GM21528 (cell line): ENCODE measurements at regions not wholly inside any gene's neighbourhood (a gene's known extent, or its start where the extent isn't known, plus 50 kb on each side); places are given as distances from the start of the nearest gene placed in this dataset.
"Not testable (repeated sequence)": the region's sequence is repeated elsewhere in the genome, so short reads cannot be mapped to it uniquely, and the experiment has no call there.

Experiments used
- ATAC-seq: cut with Tn5 transposase; IDR thresholded peaks from one replicate; pipeline ENCODE4 v1.9.1; 2021; ENCODE audit warnings: mild to moderate bottlenecking, moderate library complexity; ENCODE audit not compliant: unreplicated experiment, low FRiP score

GRCh38 chr6:4677751-4678065 lies 98.5 kb upstream of the CDYL start:
- ATAC-seq, result no peak

GRCh38 chr6:4677011-4677750 lies 99.0 kb upstream of the CDYL start:
- no peak for ATAC-seq

GRCh38 chr6:4676016-4676415 lies 100.2 kb upstream of the CDYL start:
- ATAC-seq, result no peak

GRCh38 chr6:4675121-4675520 lies 101.1 kb upstream of the CDYL start:
- ATAC-seq, result no peak

GRCh38 chr6:4673861-4674260 lies 102.3 kb upstream of the CDYL start:
- no peak for ATAC-seq

GRCh38 chr6:4672772-4673171 lies 103.4 kb upstream of the CDYL start:
- ATAC-seq, result no peak

DNA sequence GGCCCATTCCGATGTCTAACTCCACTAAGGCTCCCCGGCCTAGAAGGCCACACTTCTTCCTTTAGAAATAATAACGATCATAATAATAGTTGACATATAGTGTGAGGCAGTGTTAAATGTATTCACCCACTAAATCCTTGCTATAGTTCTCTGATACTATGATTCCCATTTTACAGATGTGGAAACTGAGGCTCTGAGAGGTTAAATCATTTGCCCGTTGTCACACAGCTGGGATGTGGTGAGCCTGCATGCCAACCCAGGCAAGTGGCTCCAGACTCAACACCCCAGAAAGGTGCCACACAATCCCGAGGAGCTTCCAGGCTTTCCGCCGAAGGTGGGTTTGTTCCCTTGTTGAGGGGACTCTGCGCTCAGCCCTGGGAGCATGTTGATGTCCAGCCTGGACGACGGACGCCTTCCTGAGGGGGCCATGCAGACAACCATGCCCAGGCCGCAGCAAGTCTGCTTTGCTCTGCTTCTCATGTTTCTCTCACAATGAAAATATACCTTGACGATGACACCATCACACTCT lies 104.6 kb upstream of the CDYL start:
- no peak for ATAC-seq

GRCh38 chr6:4670824-4671409 lies 105.3 kb upstream of the CDYL start:
- ATAC-seq, result no peak

DNA sequence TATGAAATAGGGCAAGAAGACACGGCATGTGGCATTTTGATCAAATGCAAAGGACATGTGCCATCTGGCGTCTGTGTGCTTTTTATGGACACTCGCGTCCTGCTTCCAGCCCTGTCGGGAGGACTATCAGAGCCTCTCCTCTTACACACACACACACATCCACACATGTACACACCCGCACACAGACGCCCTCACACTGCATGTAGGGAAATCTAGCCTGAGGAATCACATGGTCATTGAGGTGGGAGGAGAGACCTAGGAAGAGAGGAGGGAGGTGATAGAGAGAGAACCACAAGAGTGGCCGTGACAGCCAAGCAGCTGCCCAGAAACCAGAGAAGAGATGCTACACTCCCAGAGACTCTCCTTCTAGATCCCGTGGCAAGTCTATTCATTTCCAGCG lies 105.9 kb upstream of the CDYL start:
- no peak for ATAC-seq

DNA sequence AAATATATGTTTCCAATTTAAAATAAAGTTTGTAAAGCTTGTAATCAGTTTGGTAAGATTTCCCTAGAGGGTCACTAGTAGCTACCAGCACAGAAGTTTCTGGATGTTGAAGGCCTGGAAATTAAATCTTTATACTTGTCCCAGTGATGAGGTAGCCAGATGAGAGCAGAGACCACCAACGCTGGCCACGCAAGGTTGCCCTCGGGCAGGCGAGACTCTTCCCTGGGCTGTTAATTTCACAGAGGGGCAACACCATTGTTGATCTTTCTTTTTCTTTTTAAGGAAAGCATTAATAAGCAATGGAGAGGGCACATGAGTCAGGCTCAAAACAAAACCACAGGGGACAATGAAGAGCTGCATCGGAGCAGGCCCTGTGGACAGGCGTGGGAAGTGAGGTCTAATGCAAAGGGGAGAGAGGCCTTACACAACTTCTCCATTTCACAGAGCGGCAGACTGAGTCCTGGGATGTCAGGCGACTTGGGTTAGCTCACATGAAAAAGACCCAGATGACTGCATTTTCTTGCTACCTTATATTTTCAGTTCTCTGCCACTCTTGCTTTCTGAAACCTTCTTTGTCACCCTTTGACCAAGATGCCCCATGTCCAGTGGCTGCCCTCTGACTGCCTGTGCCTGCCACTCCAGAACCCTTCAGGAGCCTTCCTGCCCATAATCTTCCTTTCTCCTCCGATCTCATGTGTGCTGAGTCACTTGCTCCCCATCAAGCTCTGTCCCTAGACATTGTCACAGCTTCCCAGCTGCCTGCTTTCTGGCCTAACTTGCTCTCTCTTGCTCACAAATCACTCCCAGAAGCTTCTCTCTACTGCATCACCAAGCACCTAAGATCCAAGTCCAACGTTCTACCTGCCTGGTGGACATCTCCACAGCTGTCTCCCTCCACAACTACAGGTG lies 107.7 kb upstream of the CDYL start:
- ATAC-seq, result no peak

GRCh38 chr6:4667591-4667990 lies 108.6 kb upstream of the CDYL start:
- ATAC-seq, result no peak

- no peak for ATAC-seq
Measured at GRCh38 chr6:4666886-4667513, 109.2 kb upstream of the CDYL start.

DNA sequence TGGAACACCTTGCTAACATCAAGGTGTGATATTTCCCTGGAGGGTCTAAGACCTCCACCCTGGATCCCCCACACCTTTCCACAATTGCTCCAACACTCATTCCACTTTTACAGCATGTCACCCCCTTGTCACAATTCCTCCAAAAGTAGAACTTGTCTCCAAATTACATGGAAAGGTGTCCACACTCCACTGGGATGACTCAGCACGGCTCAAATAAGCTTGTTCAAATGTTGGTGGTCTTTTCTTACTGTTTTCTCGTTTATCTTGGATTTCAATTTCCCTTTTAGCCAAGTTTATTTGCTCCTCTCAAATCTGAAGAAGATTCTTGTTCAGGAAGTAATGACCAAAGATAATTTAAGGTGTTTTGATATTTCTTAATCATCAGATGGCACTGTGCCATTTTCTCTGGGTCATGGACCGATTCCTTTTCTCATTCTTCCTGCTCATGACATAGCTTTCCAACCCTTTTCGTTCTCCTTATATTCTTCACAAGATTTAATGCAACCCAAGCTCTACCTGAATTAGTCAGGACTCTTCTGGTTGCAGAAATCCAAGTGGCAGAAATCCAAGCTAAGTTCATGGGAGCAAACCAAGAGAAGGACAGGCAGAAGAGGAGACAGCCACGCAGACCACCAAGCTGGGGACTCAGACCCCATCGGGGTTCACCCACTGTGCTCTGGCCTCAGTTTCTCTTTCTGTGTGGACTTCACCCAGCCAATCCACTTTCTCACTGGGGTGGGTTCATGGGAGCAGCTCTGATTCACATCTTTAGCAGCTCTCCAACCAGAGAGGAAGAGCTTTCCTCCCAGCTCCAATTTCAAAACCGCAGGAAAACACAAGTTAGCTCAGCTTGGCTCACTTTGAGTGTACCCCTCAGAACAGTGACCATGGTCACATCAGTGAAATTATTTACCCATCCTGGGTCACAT lies 110.5 kb upstream of the CDYL start:
- ATAC-seq, result no peak

DNA sequence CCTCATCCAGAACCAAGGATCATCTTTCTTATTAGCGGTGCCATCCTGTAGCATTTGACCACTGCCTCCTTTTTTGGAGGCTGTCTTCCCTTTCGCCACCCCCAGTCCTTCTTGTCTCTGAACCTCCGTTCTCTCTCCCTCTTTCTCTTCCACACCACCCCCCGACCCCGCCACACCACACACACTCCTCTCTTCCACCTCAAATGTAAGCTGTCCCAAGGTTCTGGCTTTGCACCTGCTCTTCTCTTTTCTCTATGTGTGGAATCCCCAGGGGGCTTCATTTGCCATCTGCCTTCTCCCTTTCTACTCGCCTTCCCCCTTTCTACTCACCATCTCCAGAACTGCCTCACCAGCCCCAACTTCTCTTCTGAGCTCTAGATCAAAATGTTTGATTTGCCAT lies 111.3 kb upstream of the CDYL start:
- no peak for ATAC-seq

- ATAC-seq, result no peak
Measured at GRCh38 chr6:4664117-4664626, 112.0 kb upstream of the CDYL start.

DNA sequence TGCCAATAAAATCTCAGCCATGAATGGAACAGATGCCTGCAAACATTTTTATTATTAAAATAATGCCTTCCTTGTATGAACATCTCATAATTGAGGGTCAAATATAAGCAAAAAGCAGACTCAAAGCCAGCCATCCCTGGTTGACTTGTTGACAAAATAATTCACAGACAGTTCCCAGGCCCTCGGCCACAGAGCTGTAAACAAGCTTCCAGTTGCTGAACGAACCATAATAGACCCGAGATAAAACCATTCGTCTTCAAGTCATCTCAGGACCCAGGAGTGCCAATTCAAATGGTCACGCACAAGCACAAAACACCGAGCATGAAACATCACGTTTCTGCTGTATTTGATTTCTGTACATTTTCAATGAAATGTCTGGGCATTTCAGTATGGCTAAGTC lies 113.3 kb upstream of the CDYL start:
- ATAC-seq, result no peak

DNA sequence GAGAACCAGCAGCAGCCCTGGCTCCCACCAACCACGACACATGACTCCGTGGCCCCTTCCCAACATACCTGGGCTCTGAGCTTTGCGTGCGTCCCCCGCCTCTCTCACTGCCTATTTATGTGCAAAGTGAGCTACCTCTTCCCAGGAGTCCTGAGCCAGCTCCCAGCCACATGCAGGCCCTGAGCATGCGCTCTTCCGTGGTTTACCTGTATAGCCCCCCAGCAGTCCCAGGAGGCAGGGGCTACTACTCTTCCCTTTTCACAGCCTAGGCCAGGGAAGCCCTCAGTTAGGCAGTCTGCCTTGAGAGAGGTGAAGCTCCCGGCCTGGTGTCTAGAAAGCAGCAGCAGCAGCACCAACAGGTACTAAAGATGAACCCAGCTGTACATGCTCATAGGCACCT lies 114.8 kb upstream of the CDYL start:
- no peak for ATAC-seq

DNA sequence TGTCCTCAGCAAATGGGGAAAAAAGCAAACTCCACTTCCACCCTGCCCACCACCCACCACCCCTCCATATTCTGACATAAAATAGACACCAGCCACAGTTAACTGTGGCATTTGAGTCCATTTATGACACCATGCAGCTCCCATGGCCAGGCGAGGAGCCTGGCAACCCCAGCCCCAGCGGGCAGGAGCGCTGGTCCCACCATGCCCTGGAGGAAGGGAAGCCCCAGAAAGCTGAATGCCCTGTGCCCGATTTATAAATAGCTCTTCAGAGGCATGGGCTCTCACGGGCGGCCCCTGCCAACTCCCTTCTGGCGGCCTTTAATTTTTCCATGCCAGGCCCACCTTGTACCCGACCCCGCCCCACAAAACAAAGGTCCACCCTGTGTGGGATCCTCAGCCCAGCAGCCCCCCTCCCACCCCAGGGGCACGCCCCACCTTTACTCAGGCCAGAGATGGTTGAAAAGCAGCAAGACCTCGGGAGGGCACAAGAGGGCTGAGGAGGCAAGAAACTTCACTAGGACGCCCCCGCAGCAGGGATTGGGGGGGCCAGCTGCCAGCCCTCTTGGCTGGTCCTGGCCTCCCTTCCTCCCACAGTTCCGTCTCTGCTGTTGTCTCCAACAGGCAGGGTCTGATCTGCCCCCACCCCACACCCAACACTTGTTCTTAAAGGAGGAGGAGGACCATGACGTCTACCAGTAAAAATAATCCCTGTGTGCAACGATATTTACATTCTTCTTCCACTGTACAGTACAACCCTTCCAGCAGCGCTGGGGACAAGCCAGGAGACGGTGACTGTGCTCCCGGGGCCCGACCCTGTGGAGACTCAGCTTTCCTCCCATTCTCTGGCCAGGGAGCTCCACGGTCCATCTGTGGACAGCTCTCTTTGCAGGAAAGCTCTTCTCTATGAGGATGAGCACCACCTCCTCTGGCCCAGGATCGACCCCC lies 115.6 kb upstream of the CDYL start:
- ATAC-seq, result no peak

DNA sequence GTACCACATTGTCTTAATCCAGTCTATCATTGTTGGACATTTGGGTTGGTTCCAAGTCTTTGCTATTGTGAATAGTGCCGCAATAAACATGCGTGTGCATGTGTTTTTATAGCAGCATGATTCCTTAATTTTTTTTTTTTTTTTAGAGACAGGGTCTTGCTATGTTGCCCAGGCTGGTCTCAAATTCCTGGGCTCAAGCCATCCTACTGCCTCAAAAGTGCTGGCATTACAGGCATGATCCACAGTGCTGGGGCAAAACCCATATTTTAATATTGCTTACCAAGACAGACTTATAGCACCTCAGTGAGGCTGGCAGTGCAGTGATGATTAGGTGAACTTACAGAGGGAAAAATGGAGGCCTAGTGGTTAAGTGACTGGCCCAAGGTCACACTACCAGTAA lies 116.5 kb upstream of the CDYL start:
- not testable (repeated sequence) for ATAC-seq
